Fibroblast of pulmonary artery (primary cell): ENCODE measurements at regions not wholly inside any gene's neighbourhood (a gene's known extent, or its start where the extent isn't known, plus 50 kb on each side); places are given as distances from the start of the nearest gene placed in this dataset.

Experiments used
- DNase-seq: peaks from one replicate; pipeline ENCODE4 v3.0.0-alpha.2; 2010; ENCODE audit warnings: low read depth
- H3K4me3 ChIP-seq: replicated peaks from 2 replicates; pipeline ENCODE4 v1.5.1; 2011; ENCODE audit warnings: low read depth, mild to moderate bottlenecking, control low read depth, low read length, moderate library complexity
- TF ChIP-seq, protein P1 (sequence below): IDR thresholded peaks from 2 replicates; pipeline ENCODE4 v1.5.1; 2011; ENCODE audit warnings: mild to moderate bottlenecking, control low read depth, low read length, inconsistent platforms; ENCODE audit errors: missing control alignments

DNA sequence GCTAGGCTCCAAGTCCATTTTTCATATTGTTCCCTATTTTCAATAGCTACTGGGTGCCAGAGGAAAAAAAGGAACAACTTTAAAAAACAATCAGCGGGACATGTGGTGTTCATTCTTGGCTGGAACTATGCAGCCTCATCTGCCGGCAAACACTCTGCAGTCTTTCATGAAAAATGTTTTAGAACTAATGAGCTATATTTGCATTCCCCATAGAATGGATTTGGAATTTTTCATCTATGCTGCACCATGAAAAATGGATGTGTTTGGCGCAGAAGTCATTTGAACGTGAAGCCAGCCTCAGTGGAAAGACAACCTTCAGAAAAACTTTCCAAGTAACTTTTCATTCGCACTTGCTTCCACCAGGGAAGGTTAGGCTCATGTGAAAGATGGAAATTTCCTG is 270.5 kb downstream of the SKAP2 start:
- DNase-seq = no peak
- TF ChIP-seq, protein P1, sequence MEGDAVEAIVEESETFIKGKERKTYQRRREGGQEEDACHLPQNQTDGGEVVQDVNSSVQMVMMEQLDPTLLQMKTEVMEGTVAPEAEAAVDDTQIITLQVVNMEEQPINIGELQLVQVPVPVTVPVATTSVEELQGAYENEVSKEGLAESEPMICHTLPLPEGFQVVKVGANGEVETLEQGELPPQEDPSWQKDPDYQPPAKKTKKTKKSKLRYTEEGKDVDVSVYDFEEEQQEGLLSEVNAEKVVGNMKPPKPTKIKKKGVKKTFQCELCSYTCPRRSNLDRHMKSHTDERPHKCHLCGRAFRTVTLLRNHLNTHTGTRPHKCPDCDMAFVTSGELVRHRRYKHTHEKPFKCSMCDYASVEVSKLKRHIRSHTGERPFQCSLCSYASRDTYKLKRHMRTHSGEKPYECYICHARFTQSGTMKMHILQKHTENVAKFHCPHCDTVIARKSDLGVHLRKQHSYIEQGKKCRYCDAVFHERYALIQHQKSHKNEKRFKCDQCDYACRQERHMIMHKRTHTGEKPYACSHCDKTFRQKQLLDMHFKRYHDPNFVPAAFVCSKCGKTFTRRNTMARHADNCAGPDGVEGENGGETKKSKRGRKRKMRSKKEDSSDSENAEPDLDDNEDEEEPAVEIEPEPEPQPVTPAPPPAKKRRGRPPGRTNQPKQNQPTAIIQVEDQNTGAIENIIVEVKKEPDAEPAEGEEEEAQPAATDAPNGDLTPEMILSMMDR = no peak
- H3K4me3 ChIP-seq = no peak overlapping the region

DNA sequence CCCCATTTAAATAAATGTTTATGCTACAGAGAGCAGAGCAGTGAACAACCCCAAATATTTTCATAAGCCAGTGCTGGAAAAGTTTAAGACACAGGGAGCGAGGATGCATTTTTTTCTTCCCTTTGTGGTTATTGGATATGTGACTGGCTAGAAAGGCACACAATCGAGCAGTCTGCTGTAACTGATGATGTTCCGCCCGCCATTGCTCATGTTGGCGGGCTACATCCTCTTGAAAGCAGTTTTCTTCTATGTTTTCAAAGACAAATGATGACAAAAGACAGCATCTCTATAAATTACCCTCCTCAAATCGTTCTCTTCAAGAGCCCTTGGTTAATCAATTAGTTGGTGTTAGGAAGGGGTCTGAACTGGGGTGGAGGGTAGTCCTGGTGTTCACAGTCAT is 269.8 kb downstream of the SKAP2 start:
- no peak overlapping the region for H3K4me3 ChIP-seq
- no peak for DNase-seq
- TF ChIP-seq, protein P1 = no peak

DNA sequence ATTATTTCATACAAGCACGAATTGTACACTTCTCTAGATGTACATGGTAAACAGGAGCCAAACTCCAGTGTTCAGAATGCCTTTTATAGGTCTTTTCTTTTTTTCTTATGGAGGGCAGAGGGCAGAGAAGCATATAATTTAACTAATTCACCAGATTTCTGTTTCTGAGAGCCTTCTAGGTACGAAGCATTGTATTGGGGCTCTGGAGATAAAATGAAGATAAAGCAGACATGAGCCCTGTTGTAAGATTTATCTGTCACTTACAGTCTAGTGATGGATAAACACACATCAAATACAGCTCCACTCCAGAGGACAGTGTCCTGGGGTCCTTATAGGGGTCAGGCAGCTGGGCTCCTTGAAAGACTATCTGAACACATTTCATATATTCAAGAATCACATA is 265.5 kb downstream of the SKAP2 start:
- no peak overlapping the region for H3K4me3 ChIP-seq
- TF ChIP-seq, protein P1 = no peak
- no peak for DNase-seq

DNA sequence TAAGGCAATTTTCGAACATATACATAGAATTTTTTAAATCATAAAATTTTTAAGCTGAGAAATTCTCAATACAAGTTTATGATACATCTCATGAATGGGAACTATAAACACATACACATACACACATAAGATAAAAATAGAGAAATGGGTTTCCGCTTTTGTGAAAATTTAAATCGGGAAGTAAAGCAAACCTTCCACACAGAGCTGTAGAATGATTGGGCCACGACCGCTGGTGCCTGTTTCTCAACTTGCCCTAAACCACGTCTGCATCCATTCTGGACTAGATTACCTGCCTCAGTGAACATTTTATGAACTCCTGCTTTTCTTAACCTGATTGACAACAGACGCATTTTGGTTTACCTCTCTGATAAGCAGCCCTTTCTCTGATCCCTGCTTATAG is 264.4 kb downstream of the SKAP2 start:
- no peak overlapping the region for H3K4me3 ChIP-seq
- TF ChIP-seq, protein P1 = no peak
- DNase-seq = no peak

DNA sequence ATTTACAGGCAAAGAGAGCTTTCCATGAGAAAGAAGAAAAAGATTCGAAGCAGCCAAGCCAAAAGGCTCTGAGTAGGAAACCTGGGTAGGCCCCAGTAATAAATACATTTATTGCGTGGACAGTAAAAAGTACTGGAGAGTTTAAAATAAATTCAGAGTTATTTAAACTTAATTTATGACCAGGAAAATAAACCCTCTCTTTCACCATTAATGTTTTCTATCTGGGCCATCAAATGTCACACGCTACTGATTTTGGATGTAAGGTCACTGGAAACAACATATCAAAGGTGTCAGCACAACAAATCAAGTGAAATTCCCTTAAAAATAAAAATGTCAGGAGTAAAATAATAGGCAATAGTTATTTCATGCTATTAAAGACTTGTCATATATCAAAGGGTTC is 264.0 kb downstream of the SKAP2 start:
- TF ChIP-seq, protein P1 = no peak
- DNase-seq = no peak
- H3K4me3 ChIP-seq = no peak overlapping the region

DNA sequence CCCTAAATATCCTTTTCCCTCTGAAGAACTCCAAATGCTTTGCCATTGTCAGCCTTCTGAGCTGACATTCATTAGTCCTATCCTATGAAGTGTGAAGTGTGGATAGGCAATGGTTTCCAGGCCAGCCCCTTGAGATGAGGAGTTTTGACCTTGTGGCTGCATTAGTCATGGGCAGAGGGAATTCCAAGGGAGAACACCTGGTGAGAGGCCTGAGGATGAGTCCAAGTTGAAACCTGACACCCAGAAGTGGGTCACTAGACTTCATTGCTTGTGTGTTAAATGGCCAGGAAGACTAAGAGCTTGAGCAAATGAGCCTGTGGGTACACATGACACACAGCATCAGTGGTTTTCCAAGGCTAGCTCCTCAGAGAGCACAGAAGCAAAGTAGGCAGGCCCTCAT is 260.8 kb downstream of the SKAP2 start:
- no peak for DNase-seq
- H3K4me3 ChIP-seq = no peak overlapping the region
- TF ChIP-seq, protein P1 = no peak

DNA sequence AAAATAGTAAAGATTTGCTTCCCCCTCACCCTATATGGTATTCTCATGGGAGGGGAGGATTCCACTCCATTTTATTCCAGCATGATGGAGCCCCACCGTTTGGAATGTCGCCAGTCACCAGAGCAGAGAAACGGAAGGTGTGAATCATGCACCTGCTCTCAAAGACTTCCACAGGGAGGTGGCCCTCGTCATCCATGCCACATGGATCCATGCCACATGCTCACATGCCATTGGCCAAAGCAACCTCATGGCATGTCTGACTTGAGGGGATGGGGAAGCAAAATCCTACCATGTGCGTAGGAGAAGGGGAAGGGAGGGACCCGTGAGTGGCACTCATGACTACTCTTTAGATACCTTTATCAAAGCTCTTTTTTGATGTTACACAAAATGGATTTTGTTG is 256.0 kb downstream of the SKAP2 start:
- H3K4me3 ChIP-seq = no peak overlapping the region
- TF ChIP-seq, protein P1 = no peak
- no peak for DNase-seq
